ENCODE measurements at regions not wholly inside any gene's neighbourhood (a gene's known extent, or its start where the extent isn't known, plus 50 kb on each side); places are given as distances from the start of the nearest gene placed in this dataset.

- TF ChIP-seq CTCF (IDR thresholded peaks at IDR 0.05; ENCODE audit: insufficient read depth, low read length) (no peak), REST (IDR thresholded peaks at IDR 0.05; ENCODE audit: insufficient replicate concordance, low read depth) (no peak)
These were observed 614.8 kb upstream of the TECRL start for GRCh38 chr4:65023883-65024670.
